ENCODE measurements at regions not wholly inside any gene's neighbourhood (a gene's known extent, or its start where the extent isn't known, plus 50 kb on each side); places are given as distances from the start of the nearest gene placed in this dataset.

- FAIRE-seq (no peak), ATAC-seq (no peak), DNase-seq (no peak)
- H3K9me3 ChIP-seq: no peaks in the 10 kb centered on the region
- no peak overlapping the region for H3K27ac ChIP-seq
- no peaks in the 10 kb centered on the region for H3K27me3 ChIP-seq
- H3K4me1 ChIP-seq: peaks cover 8 to 14% (median 8%) of the 10 kb centered on the region in 3 donors
- intact Hi-C loops (cut with DNase I): no loop called here
- no peaks in the 10 kb centered on the region for H3K36me3 ChIP-seq
- TF ChIP-seq, protein P1, sequence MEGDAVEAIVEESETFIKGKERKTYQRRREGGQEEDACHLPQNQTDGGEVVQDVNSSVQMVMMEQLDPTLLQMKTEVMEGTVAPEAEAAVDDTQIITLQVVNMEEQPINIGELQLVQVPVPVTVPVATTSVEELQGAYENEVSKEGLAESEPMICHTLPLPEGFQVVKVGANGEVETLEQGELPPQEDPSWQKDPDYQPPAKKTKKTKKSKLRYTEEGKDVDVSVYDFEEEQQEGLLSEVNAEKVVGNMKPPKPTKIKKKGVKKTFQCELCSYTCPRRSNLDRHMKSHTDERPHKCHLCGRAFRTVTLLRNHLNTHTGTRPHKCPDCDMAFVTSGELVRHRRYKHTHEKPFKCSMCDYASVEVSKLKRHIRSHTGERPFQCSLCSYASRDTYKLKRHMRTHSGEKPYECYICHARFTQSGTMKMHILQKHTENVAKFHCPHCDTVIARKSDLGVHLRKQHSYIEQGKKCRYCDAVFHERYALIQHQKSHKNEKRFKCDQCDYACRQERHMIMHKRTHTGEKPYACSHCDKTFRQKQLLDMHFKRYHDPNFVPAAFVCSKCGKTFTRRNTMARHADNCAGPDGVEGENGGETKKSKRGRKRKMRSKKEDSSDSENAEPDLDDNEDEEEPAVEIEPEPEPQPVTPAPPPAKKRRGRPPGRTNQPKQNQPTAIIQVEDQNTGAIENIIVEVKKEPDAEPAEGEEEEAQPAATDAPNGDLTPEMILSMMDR (IDR thresholded peaks at IDR 0.05): no peak
- 60 to 61% methylated on average over 3 of the region's 3 CpGs for WGBS, 2 donors
- no peak overlapping the region for H3K4me3 ChIP-seq
Observed at GRCh38 chr1:30819244-30819571, 61.6 kb upstream of the LAPTM5 start.

- ATAC-seq (no peak), DNase-seq (no peak), FAIRE-seq (no peak)
- no peak overlapping the region for H3K27ac ChIP-seq
- H3K36me3 ChIP-seq: no peaks in the 10 kb centered on the region
- peaks cover 6 to 12% (median 7%) of the 10 kb centered on the region in 3 donors for H3K4me1 ChIP-seq
- H3K4me3 ChIP-seq: no peak overlapping the region
- TF ChIP-seq, protein P1 (IDR thresholded peaks at IDR 0.05): no peak
- WGBS, 2 donors: 62 to 78% methylated on average over 10 of the region's 10 CpGs
- no peaks in the 10 kb centered on the region for H3K9me3 ChIP-seq
- intact Hi-C loops (cut with DNase I): no loop called here
- H3K27me3 ChIP-seq: no peaks in the 10 kb centered on the region
Observed at GRCh38 chr1:30818568-30819243, 61.1 kb upstream of the LAPTM5 start.

DNA sequence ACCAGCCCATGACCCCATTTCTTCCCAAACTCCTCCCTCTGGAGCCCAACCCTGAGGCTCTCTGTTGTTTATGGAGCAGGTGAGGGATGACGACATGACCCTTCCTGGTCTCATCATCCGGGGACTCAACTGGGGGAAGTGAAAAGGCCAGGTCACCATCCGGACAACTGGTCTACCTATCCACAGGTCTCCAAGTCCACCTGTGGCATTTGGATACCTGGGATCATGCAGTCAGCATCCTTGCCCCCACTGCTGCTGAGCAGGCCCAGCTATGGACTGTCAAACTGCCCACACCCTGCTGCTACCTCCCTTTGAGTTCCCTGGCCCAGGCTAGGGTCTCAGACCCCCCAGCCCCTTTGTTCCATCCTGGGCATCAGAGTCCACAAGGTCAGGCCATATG is 60.0 kb upstream of the LAPTM5 start:
- intact Hi-C loops (cut with DNase I): no loop called here
- TF ChIP-seq, protein P1 (IDR thresholded peaks at IDR 0.05): no peak
- no peaks in the 10 kb centered on the region for H3K9me3 ChIP-seq
- 80% methylated on average over 3 of the region's 3 CpGs for WGBS, 2 donors
- H3K4me3 ChIP-seq: no peak overlapping the region
- DNase-seq (no peak), ATAC-seq (no peak), FAIRE-seq (no peak)
- no peaks in the 10 kb centered on the region for H3K27me3 ChIP-seq
- H3K4me1 ChIP-seq: peaks cover 0 to 3% (median 0%) of the 10 kb centered on the region in 3 donors
- H3K36me3 ChIP-seq: no peaks in the 10 kb centered on the region
- no peak overlapping the region for H3K27ac ChIP-seq

DNA sequence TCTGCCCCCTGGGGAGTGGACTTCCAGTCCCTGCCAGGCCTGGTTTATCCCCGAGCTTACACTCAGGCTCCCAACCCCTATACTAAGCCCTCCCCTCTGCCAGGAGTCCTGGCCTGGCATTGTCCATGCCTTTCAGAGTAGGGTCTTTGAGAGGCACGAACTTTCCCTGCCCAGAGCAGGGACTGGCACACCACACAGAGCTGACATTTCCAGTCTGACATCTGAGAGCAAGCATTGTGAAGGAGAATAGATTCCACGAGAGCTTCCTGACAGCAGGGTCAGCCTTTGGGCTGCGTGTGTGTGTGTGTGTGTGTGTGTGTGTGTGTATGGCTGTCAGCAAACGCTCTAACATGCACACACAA is 59.5 kb upstream of the LAPTM5 start:
- Histone ChIP-seq H3K27me3 (no peaks in the 10 kb centered on the region), H3K9me3 (no peaks in the 10 kb centered on the region), H3K27ac (no peak overlapping the region), H3K4me1 (peaks cover 0 to 3% (median 0%) of the 10 kb centered on the region in 3 donors), H3K4me3 (no peak overlapping the region), H3K36me3 (no peaks in the 10 kb centered on the region)
- DNase-seq (no peak), FAIRE-seq (no peak), ATAC-seq (no peak)
- TF ChIP-seq, protein P1 (IDR thresholded peaks at IDR 0.05): no peak
- 50 to 63% methylated on average over 5 of the region's 5 CpGs for WGBS, 2 donors
- intact Hi-C loops (cut with DNase I): no loop called here

GRCh38 chr1:30816211-30817076 is 58.9 kb upstream of the LAPTM5 start:
- Histone ChIP-seq H3K27ac (no peak overlapping the region), H3K27me3 (no peaks in the 10 kb centered on the region), H3K36me3 (no peaks in the 10 kb centered on the region), H3K4me1 (no peaks in the 10 kb centered on the region), H3K4me3 (no peak overlapping the region), H3K9me3 (no peaks in the 10 kb centered on the region)
- peak; percentile 38 to 60 (median 40) for ATAC-seq
- intact Hi-C loops (cut with DNase I): no loop called here
- 20 to 24% methylated on average over 18 of the region's 18 CpGs for WGBS, 2 donors
- FAIRE-seq: no peak
- peak in 3 of 6 donors; percentile 33 to 49 (median 35) for DNase-seq
- TF ChIP-seq, protein P1 (IDR thresholded peaks at IDR 0.05): no peak
